ENCODE measurements at regions not wholly inside any gene's neighbourhood (a gene's known extent, or its start where the extent isn't known, plus 50 kb on each side); places are given as distances from the start of the nearest gene placed in this dataset.
"Not testable (repeated sequence)": the region's sequence is repeated elsewhere in the genome, so short reads cannot be mapped to it uniquely, and the experiment has no call there.

- H3K4me3 ChIP-seq (ENCODE audit: low read length): no peak overlapping the region
- no peak overlapping the region for H3K9ac ChIP-seq (ENCODE audit: low read length)
- no peak for DNase-seq (ENCODE audit: low read depth)
Measured at GRCh38 chr21:35982717-35983116, 77.6 kb downstream of the SETD4 start.

GRCh38 chr21:35981514-35982070, 78.7 kb downstream of the SETD4 start:
- H3K36me3 ChIP-seq (ENCODE audit: control insufficient read depth, insufficient read depth, low read length, severe bottlenecking): no peaks in the 10 kb centered on the region
- DNase-seq (ENCODE audit: low read depth): no peak
- H3K9me3 ChIP-seq (ENCODE audit: control insufficient read depth, low read length): peaks cover 8% of the 10 kb centered on the region
- H3K27me3 ChIP-seq (replicated peaks; ENCODE audit: control insufficient read depth, insufficient read depth, low read length): peaks cover 16% of the 10 kb centered on the region
- H3K9ac ChIP-seq (ENCODE audit: low read length): no peak overlapping the region
- no peaks in the 10 kb centered on the region for H3K4me1 ChIP-seq (ENCODE audit: control insufficient read depth, insufficient read depth, low read length)
- H3K4me3 ChIP-seq (ENCODE audit: low read length): no peak overlapping the region

More at GRCh38 chr21:35982717-35983116, 77.6 kb downstream of the SETD4 start:
- H3K9me3 ChIP-seq (ENCODE audit: control insufficient read depth, low read length): peaks cover 8% of the 10 kb centered on the region
- no peaks in the 10 kb centered on the region for H3K36me3 ChIP-seq (ENCODE audit: control insufficient read depth, insufficient read depth, low read length, severe bottlenecking)
- H3K27me3 ChIP-seq (replicated peaks; ENCODE audit: control insufficient read depth, insufficient read depth, low read length): peaks cover 8% of the 10 kb centered on the region
- H3K4me1 ChIP-seq (ENCODE audit: control insufficient read depth, insufficient read depth, low read length): no peaks in the 10 kb centered on the region

- Histone ChIP-seq H3K4me1 (ENCODE audit: control insufficient read depth, insufficient read depth, low read length) (no peaks in the 10 kb centered on the region), H3K36me3 (ENCODE audit: control insufficient read depth, insufficient read depth, low read length, severe bottlenecking) (no peaks in the 10 kb centered on the region), H3K9me3 (ENCODE audit: control insufficient read depth, low read length) (peaks cover 8% of the 10 kb centered on the region), H3K4me3 (ENCODE audit: low read length) (no peak overlapping the region), H3K9ac (ENCODE audit: low read length) (no peak overlapping the region), H3K27me3 (replicated peaks; ENCODE audit: control insufficient read depth, insufficient read depth, low read length) (peaks cover 23% of the 10 kb centered on the region)
- DNase-seq (ENCODE audit: low read depth): no peak
Measured at GRCh38 chr21:35980821-35981220, 79.5 kb downstream of the SETD4 start.

GRCh38 chr21:35977860-35978259, 82.5 kb downstream of the SETD4 start:
- H3K36me3 ChIP-seq (ENCODE audit: control insufficient read depth, insufficient read depth, low read length, severe bottlenecking); H3K9ac ChIP-seq (ENCODE audit: low read length); DNase-seq (ENCODE audit: low read depth); H3K4me1 ChIP-seq (ENCODE audit: control insufficient read depth, insufficient read depth, low read length); H3K4me3 ChIP-seq (ENCODE audit: low read length); H3K9me3 ChIP-seq (ENCODE audit: control insufficient read depth, low read length): not testable (repeated sequence)
- peaks cover 32% of the 10 kb centered on the region for H3K27me3 ChIP-seq (replicated peaks; ENCODE audit: control insufficient read depth, insufficient read depth, low read length)

- Histone ChIP-seq H3K4me1 (ENCODE audit: control insufficient read depth, insufficient read depth, low read length) (no peaks in the 10 kb centered on the region), H3K4me3 (ENCODE audit: low read length) (no peak overlapping the region), H3K36me3 (ENCODE audit: control insufficient read depth, insufficient read depth, low read length, severe bottlenecking) (no peaks in the 10 kb centered on the region), H3K9me3 (ENCODE audit: control insufficient read depth, low read length) (peaks cover 4% of the 10 kb centered on the region), H3K27me3 (replicated peaks; ENCODE audit: control insufficient read depth, insufficient read depth, low read length) (peaks cover 24% of the 10 kb centered on the region), H3K9ac (ENCODE audit: low read length) (no peak overlapping the region)
- DNase-seq (ENCODE audit: low read depth): no peak
Measured at GRCh38 chr21:35976929-35977328, 83.4 kb downstream of the SETD4 start.

- no peaks in the 10 kb centered on the region for H3K36me3 ChIP-seq (ENCODE audit: control insufficient read depth, insufficient read depth, low read length, severe bottlenecking)
- H3K9ac ChIP-seq (ENCODE audit: low read length): no peak overlapping the region
- no peak overlapping the region for H3K4me3 ChIP-seq (ENCODE audit: low read length)
- no peaks in the 10 kb centered on the region for H3K4me1 ChIP-seq (ENCODE audit: control insufficient read depth, insufficient read depth, low read length)
- no peak for DNase-seq (ENCODE audit: low read depth)
- peaks cover 4% of the 10 kb centered on the region for H3K9me3 ChIP-seq (ENCODE audit: control insufficient read depth, low read length)
- peaks cover 23% of the 10 kb centered on the region for H3K27me3 ChIP-seq (replicated peaks; ENCODE audit: control insufficient read depth, insufficient read depth, low read length)
Measured at GRCh38 chr21:35976481-35976880, 83.8 kb downstream of the SETD4 start.

GRCh38 chr21:35974775-35975174, 85.6 kb downstream of the SETD4 start:
- H3K4me1 ChIP-seq (ENCODE audit: control insufficient read depth, insufficient read depth, low read length): no peaks in the 10 kb centered on the region
- peaks cover 23% of the 10 kb centered on the region for H3K27me3 ChIP-seq (replicated peaks; ENCODE audit: control insufficient read depth, insufficient read depth, low read length)
- DNase-seq (ENCODE audit: low read depth): no peak
- H3K9ac ChIP-seq (ENCODE audit: low read length): no peak overlapping the region
- no peak overlapping the region for H3K4me3 ChIP-seq (ENCODE audit: low read length)
- no peaks in the 10 kb centered on the region for H3K36me3 ChIP-seq (ENCODE audit: control insufficient read depth, insufficient read depth, low read length, severe bottlenecking)
- peaks cover 4% of the 10 kb centered on the region for H3K9me3 ChIP-seq (ENCODE audit: control insufficient read depth, low read length)

- H3K4me3 ChIP-seq (ENCODE audit: low read length): no peak overlapping the region
- no peak for DNase-seq (ENCODE audit: low read depth)
- peaks cover 19% of the 10 kb centered on the region for H3K27me3 ChIP-seq (replicated peaks; ENCODE audit: control insufficient read depth, insufficient read depth, low read length)
- no peaks in the 10 kb centered on the region for H3K4me1 ChIP-seq (ENCODE audit: control insufficient read depth, insufficient read depth, low read length)
- no peaks in the 10 kb centered on the region for H3K9me3 ChIP-seq (ENCODE audit: control insufficient read depth, low read length)
- H3K9ac ChIP-seq (ENCODE audit: low read length): no peak overlapping the region
- no peaks in the 10 kb centered on the region for H3K36me3 ChIP-seq (ENCODE audit: control insufficient read depth, insufficient read depth, low read length, severe bottlenecking)
Measured at GRCh38 chr21:35971824-35972223, 88.5 kb downstream of the SETD4 start.

GRCh38 chr21:35969281-35969680, 91.0 kb downstream of the SETD4 start:
- no peak overlapping the region for H3K9ac ChIP-seq (ENCODE audit: low read length)
- no peak for DNase-seq (ENCODE audit: low read depth)
- no peak overlapping the region for H3K4me3 ChIP-seq (ENCODE audit: low read length)
- peaks cover 7% of the 10 kb centered on the region for H3K27me3 ChIP-seq (replicated peaks; ENCODE audit: control insufficient read depth, insufficient read depth, low read length)
- H3K36me3 ChIP-seq (ENCODE audit: control insufficient read depth, insufficient read depth, low read length, severe bottlenecking): no peaks in the 10 kb centered on the region
- no peaks in the 10 kb centered on the region for H3K9me3 ChIP-seq (ENCODE audit: control insufficient read depth, low read length)
- no peaks in the 10 kb centered on the region for H3K4me1 ChIP-seq (ENCODE audit: control insufficient read depth, insufficient read depth, low read length)

GRCh38 chr21:35968564-35968963, 91.8 kb downstream of the SETD4 start:
- Histone ChIP-seq H3K9ac (ENCODE audit: low read length) (no peak overlapping the region), H3K4me3 (ENCODE audit: low read length) (no peak overlapping the region), H3K9me3 (ENCODE audit: control insufficient read depth, low read length) (no peaks in the 10 kb centered on the region), H3K4me1 (ENCODE audit: control insufficient read depth, insufficient read depth, low read length) (no peaks in the 10 kb centered on the region), H3K36me3 (ENCODE audit: control insufficient read depth, insufficient read depth, low read length, severe bottlenecking) (no peaks in the 10 kb centered on the region), H3K27me3 (replicated peaks; ENCODE audit: control insufficient read depth, insufficient read depth, low read length) (no peaks in the 10 kb centered on the region)
- no peak for DNase-seq (ENCODE audit: low read depth)

GRCh38 chr21:35965699-35966098, 94.6 kb downstream of the SETD4 start:
- Histone ChIP-seq H3K4me1 (ENCODE audit: control insufficient read depth, insufficient read depth, low read length) (no peaks in the 10 kb centered on the region), H3K27me3 (replicated peaks; ENCODE audit: control insufficient read depth, insufficient read depth, low read length) (peaks cover 5% of the 10 kb centered on the region), H3K4me3 (ENCODE audit: low read length) (no peak overlapping the region), H3K36me3 (ENCODE audit: control insufficient read depth, insufficient read depth, low read length, severe bottlenecking) (no peaks in the 10 kb centered on the region), H3K9ac (ENCODE audit: low read length) (no peak overlapping the region), H3K9me3 (ENCODE audit: control insufficient read depth, low read length) (no peaks in the 10 kb centered on the region)
- no peak for DNase-seq (ENCODE audit: low read depth)

GRCh38 chr21:35963920-35964451, 96.3 kb downstream of the SETD4 start:
- Histone ChIP-seq H3K4me1 (ENCODE audit: control insufficient read depth, insufficient read depth, low read length) (no peaks in the 10 kb centered on the region), H3K4me3 (ENCODE audit: low read length) (no peak overlapping the region), H3K9me3 (ENCODE audit: control insufficient read depth, low read length) (no peaks in the 10 kb centered on the region), H3K36me3 (ENCODE audit: control insufficient read depth, insufficient read depth, low read length, severe bottlenecking) (no peaks in the 10 kb centered on the region), H3K9ac (ENCODE audit: low read length) (no peak overlapping the region), H3K27me3 (replicated peaks; ENCODE audit: control insufficient read depth, insufficient read depth, low read length) (peaks cover 5% of the 10 kb centered on the region)
- DNase-seq (ENCODE audit: low read depth): no peak
